Thyroid gland (tissue), 4 donors: ENCODE measurements at regions not wholly inside any gene's neighbourhood (a gene's known extent, or its start where the extent isn't known, plus 50 kb on each side); places are given as distances from the start of the nearest gene placed in this dataset.

Source experiments
- POLR2A ChIP-seq, 2 donors: fragments of 450-650 bp; IDR thresholded peaks; one replicate each; pipeline ENCODE4 v1.6.1; 2017; ENCODE audit warnings: antibody characterized with exemption in 2 of 2, mild to moderate bottlenecking in 2 of 2, moderate library complexity in 1 of 2
- TF ChIP-seq, protein P1 (sequence below), 6 experiments: fragments of 200-600 bp in 3 of 6; fragments of 450-650 bp in 3 of 6; sonication (generic) in 3 of 6; IDR thresholded peaks; one replicate each; pipeline ENCODE4 v1.5.1; 2016 to 2019; ENCODE audit warnings: antibody characterized with exemption in 6 of 6, mild to moderate bottlenecking in 2 of 6, inconsistent platforms in 1 of 6, moderate library complexity in 1 of 6

DNA sequence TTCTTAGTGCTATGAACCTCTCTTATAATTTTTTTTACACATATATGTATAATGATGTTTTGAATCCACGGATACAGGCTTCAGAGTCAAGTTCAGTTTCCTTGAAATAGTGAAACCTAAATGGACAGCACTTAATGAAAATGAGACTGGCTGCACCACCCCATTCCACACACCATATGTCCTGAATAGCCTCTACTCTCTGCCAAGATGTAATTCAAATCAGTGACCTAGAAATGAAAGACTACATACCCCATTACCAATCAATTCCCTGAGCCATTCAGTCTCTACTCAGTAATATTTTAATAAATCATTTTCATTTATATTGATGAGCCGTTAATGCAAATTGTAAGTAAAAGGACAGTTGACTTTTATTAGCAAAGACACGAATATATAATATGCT is 614.9 kb upstream of the TMPRSS15 start:
- TF ChIP-seq, protein P1, sequence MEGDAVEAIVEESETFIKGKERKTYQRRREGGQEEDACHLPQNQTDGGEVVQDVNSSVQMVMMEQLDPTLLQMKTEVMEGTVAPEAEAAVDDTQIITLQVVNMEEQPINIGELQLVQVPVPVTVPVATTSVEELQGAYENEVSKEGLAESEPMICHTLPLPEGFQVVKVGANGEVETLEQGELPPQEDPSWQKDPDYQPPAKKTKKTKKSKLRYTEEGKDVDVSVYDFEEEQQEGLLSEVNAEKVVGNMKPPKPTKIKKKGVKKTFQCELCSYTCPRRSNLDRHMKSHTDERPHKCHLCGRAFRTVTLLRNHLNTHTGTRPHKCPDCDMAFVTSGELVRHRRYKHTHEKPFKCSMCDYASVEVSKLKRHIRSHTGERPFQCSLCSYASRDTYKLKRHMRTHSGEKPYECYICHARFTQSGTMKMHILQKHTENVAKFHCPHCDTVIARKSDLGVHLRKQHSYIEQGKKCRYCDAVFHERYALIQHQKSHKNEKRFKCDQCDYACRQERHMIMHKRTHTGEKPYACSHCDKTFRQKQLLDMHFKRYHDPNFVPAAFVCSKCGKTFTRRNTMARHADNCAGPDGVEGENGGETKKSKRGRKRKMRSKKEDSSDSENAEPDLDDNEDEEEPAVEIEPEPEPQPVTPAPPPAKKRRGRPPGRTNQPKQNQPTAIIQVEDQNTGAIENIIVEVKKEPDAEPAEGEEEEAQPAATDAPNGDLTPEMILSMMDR (IDR thresholded peaks at IDR 0.05) = no peak
- no peak for TF ChIP-seq POLR2A (IDR thresholded peaks at IDR 0.05)
